ENCODE measurements at regions not wholly inside any gene's neighbourhood (a gene's known extent, or its start where the extent isn't known, plus 50 kb on each side); places are given as distances from the start of the nearest gene placed in this dataset.
"Not testable (repeated sequence)": the region's sequence is repeated elsewhere in the genome, so short reads cannot be mapped to it uniquely, and the experiment has no call there.

DNA sequence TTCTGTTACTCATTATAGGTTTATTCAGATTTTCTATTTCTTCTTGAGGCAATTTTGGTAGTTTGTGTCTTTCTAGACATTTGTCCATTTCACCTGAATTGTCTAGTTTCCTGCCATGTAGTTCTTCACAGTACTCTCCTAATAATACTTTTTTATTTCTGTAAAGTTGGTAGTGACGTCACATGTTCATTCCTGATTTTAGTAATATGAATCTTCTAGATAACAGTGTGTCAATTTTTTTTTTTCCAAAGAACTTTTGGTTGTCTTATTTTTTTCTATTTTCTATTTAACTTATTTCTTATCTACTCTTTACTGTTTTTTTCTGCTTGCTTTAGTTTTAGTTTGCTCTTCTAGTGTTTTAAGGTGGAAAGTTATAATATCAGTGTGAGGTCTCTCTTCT is 197.3 kb upstream of the SHH start:
- no peak for DNase-seq (ENCODE audit: low read depth, low spot score)
- in situ Hi-C loops (cut with HindIII; ENCODE audit: low pct_unique_long_range_greater_than_20kb, low sequenced_read_pairs), result no loop called here

- DNase-seq (ENCODE audit: low read depth, low spot score); in situ Hi-C loops (cut with HindIII; ENCODE audit: low pct_unique_long_range_greater_than_20kb, low sequenced_read_pairs): not testable (repeated sequence)
Measured at GRCh38 chr7:156006876-156007275, 194.6 kb upstream of the SHH start.

- in situ Hi-C loops (cut with HindIII; ENCODE audit: low pct_unique_long_range_greater_than_20kb, low sequenced_read_pairs), result no loop called here
- no peak for DNase-seq (ENCODE audit: low read depth, low spot score)
Measured at GRCh38 chr7:156006024-156006423, 193.8 kb upstream of the SHH start.

DNA sequence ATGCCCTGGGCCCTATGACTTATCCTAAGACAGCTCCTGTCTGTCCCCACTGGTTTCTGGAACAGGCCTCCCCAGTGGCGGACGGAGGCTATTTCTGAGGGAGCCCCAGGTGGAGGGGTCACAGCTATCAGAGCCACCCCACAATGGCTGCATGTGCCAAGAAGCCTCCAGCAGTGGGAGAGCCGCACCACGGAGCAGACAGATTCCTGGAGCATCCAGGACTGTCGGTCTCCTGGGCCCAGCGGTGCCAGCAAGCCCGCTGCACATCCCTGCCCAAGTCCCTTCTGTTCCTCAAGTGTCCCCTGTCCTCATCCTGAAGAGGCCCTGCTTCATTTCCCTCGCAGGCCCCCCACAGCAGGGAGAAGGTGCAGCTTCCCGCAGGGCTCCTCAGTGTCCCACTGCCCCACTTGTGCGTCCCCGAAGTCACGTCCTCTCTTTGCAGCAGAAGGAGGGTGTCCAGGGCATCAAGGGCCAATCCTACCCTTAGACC is 193.0 kb upstream of the SHH start:
- in situ Hi-C loops (cut with HindIII; ENCODE audit: low pct_unique_long_range_greater_than_20kb, low sequenced_read_pairs), result no loop called here
- DNase-seq (ENCODE audit: low read depth, low spot score), result no peak

DNA sequence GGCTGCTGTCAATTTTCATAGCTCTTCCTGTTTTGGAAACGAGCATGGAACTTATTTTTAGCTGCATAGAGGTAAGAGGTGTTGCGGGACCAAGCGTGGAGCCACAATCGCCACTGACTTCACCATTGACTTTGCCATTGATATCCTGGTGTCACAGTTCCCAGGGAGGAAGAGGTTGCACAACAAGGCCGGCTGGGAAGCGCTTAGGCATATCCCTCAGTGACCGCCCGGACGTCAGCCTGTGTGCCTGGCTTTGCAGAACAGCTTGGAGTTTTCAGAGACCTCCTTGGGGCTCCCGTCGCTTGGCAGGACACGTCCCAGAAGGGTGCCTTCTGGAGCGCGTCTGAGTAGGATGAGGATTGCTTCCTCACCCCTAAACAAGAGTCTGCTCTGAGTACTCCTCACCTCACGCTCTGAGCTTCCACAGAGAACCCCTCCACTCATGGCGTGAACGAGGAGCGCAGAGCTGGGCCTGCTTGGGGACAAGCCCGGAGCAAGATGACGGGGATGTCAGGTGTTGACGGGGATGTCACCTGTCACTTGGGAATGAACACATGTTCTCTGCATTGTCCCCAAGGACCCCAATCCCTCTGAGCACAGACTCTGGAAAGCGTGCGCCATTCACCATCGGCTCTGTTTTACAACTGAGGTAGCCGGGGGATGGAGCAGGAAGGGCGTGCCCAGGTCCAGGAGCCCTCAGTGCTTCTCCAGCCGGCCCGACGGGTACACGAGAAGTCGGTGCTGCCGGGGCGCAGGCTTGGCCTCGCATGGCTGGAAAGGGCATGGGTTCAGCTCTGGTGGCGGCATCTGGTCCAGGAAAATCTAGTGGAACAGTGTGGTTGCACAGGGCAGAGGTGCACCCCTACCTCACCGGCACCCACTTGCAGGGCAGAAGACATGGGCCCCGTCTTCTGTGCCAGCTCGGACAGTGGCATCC is 192.3 kb upstream of the SHH start:
- in situ Hi-C loops (cut with HindIII; ENCODE audit: low pct_unique_long_range_greater_than_20kb, low sequenced_read_pairs), result no loop called here
- DNase-seq (ENCODE audit: low read depth, low spot score), result no peak

DNA sequence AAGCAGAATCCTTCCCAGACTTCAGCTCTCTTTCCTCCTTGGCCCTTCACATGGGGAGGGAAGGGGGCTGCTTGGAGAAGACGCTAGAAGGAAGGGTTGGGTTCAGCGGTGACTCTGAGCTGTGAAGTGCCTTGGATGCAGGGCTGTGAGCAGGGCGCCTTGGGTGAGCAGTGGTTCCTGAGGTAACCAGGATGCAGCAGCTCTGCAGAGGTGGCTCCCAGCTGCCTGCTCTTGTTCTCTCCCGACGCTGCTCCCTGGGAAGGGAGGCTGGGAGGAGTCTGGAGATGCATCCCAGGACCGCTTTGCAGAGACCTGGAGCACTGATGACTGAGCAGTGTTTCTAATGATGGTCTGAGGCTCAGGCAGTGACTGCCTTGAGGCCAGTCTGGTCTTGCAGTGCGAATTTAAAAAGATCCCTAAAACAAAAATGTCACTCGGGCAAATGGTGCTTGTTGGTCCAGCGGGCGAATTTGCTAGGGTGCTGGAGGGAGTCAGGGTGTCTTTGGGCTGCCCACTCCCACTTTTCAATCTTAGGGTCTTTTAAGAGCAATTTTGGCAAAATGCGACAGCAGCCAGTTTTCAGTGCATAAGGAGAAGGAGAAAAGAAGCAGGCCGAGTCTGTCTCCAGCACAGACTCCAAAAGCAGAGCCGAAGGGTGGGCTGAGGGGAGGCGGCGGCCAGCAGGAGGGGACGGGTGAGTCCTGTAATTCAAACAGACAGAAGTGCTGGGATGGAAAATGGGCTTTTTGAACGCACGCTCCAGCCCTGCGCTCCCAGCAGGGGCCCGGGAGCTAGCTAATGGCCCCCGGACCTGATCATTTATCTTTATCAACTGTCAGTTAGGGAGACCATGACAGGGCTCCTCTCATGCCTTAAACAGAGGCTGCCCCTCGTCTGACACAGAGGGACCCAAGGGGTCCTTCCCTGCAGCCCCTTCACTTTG is 191.2 kb upstream of the SHH start:
- in situ Hi-C loops (cut with HindIII; ENCODE audit: low pct_unique_long_range_greater_than_20kb, low sequenced_read_pairs), result no loop called here
- DNase-seq (ENCODE audit: low read depth, low spot score), result no peak

GRCh38 chr7:156002362-156003066 is 190.3 kb upstream of the SHH start:
- in situ Hi-C loops (cut with HindIII; ENCODE audit: low pct_unique_long_range_greater_than_20kb, low sequenced_read_pairs), result no loop called here
- no peak for DNase-seq (ENCODE audit: low read depth, low spot score)

- no peak for DNase-seq (ENCODE audit: low read depth, low spot score)
- in situ Hi-C loops (cut with HindIII; ENCODE audit: low pct_unique_long_range_greater_than_20kb, low sequenced_read_pairs), result no loop called here
Measured at GRCh38 chr7:156001496-156002260, 189.4 kb upstream of the SHH start.

GRCh38 chr7:156000601-156001396 is 188.5 kb upstream of the SHH start:
- in situ Hi-C loops (cut with HindIII; ENCODE audit: low pct_unique_long_range_greater_than_20kb, low sequenced_read_pairs), result no loop called here
- no peak for DNase-seq (ENCODE audit: low read depth, low spot score)

DNA sequence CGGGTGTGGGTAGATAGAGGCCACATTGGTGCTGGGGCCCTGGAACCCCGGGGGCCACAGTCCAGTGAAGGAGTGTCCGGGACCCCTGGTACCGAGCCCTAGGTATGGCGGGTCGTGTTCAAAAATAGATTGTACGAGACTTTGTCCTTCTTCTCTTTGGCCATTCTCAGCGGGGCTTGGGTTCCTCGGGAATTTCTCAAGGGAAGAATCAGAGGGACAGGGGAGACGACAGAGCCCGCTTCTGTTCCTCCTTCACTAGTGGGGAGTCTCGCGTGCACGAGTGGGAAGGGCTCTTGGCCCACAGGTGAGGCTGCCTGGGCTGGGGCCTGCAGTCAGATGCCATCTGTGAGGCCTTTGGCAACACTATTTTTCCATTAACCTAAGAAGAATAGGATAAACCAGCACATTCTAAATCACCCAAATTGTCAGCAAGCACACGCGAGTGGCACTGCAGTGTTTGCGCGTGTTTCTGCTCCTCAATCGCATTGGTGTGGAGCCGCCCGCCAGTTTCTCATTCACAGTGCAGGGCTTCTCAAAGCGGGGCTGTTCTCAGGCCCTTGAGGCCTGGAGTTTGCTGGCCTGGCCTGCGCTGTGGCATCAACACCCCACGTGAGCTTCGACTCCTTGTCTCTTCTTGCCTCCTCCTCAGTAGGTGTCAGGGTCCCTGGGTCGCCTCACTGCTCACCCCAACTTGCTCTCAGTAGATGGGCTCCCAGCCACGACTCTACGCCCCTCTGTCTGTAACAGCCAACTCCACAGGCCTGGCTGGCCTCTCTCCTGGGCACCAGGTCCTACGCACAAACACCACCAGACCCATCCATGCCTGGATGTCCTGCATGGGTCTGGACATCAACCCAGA is 187.6 kb upstream of the SHH start:
- DNase-seq (ENCODE audit: low read depth, low spot score), result no peak
- in situ Hi-C loops (cut with HindIII; ENCODE audit: low pct_unique_long_range_greater_than_20kb, low sequenced_read_pairs), result no loop called here

- in situ Hi-C loops (cut with HindIII; ENCODE audit: low pct_unique_long_range_greater_than_20kb, low sequenced_read_pairs), result no loop called here
- DNase-seq (ENCODE audit: low read depth, low spot score), result no peak
Measured at GRCh38 chr7:155998766-155999630, 186.7 kb upstream of the SHH start.

DNA sequence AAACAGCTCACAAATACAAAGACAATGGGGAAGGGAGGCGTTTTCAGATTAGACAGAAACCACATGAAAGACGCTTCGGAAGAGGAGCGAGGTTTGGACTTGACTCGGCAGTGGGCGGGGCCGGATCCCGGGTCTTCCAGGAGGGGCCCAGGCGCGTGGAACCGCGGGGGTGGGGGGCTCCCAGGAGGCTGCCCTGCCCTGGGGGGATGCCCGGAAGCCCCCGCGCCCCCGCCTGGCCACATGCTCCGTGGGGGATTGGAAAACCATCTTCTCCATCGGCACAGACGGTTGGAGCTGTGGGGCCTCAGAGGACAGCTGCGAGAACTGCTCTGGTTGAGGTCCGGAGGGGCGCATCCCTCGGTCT is 186.0 kb upstream of the SHH start:
- in situ Hi-C loops (cut with HindIII; ENCODE audit: low pct_unique_long_range_greater_than_20kb, low sequenced_read_pairs), result no loop called here
- no peak for DNase-seq (ENCODE audit: low read depth, low spot score)

DNA sequence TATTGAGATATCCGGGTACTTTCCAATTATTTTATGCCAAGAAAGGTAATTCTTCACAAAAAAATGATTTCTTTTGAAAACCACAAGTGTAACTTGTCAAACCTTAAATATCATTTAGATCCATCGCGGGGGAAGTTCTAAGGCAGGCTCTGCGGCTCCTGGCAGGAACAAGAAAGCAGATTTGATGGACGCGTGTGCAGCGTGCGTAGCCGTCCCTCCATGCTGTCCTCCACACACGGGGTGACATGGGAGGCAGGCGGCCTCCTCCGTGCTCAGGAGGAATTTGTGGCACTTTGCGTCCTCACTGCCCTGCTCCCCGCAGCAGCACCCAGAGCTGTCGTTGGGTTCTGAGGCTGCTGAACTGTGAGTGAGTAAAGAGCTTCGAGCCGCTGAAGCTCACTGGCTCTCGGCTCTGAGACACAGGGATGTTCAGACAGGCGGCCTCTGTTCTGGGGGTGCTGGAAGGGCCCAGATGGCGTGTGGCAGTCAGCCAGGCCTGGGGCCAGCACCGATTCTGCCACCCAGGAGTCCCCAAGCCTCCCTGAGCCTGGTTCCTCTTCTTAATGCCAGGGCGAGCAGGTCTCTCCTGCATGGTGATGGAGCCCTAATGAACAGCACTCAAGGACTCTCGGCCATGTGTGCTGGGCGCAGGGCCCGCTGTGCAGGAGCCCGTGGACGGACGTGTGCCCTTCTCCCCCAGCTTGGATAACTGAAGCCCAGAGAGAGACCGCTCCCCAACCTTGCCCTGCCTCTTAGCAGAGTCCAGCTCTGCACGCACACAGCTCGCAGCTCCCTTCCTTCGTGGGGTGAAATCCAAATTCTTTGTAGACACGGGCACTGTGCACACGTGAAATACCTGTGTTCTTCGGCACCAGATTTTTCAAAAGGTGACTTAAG is 185.4 kb upstream of the SHH start:
- in situ Hi-C loops (cut with HindIII; ENCODE audit: low pct_unique_long_range_greater_than_20kb, low sequenced_read_pairs), result no loop called here
- no peak for DNase-seq (ENCODE audit: low read depth, low spot score)

DNA sequence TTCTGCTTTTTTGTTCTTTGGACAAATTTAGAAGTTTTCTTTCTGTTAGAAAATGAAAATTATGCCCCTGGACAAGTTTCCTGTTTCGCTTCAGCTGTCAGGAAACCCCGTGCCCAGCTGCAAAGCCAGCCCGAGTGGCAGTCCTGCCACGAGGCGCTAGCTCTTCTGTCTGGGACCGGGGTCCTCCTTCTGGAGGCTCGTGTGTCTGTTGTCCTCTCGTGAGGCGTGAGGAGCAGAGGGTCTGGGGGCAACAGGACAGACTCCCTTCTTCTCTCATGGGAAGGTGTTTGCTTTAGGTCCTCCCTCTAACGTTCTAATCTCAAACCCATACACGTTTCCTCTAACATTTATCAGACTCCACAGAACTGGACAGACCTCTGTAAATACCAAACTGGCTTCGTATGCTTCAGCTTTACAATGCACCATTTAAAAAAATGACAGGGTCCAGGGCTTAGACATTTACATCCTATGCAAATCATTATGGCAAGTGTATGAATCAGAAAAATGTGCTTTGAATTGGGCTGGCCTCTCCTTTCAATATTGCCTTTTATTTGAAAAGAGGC is 184.5 kb upstream of the SHH start:
- no peak for DNase-seq (ENCODE audit: low read depth, low spot score)
- in situ Hi-C loops (cut with HindIII; ENCODE audit: low pct_unique_long_range_greater_than_20kb, low sequenced_read_pairs), result no loop called here
